DMS153 (cell line): ENCODE measurements at regions not wholly inside any gene's neighbourhood (a gene's known extent, or its start where the extent isn't known, plus 50 kb on each side); places are given as distances from the start of the nearest gene placed in this dataset.
"Not testable (repeated sequence)": the region's sequence is repeated elsewhere in the genome, so short reads cannot be mapped to it uniquely, and the experiment has no call there.

Experiments
- DNase-seq: peaks from one replicate; lab custom pipeline; 2025; lab: John Stamatoyannopoulos, UW

- no peak for DNase-seq
These were observed 80.2 kb downstream of the SH2D1A start for GRCh38 chrX:124426288-124427169.

GRCh38 chrX:124433186-124433585 lies 86.8 kb downstream of the SH2D1A start:
- no peak for DNase-seq

GRCh38 chrX:124435616-124436015 lies 89.3 kb downstream of the SH2D1A start:
- DNase-seq, result peak; percentile 87

GRCh38 chrX:124440695-124441094 lies 94.3 kb downstream of the SH2D1A start:
- no peak for DNase-seq

GRCh38 chrX:124441971-124442590 lies 95.7 kb downstream of the SH2D1A start:
- DNase-seq, result no peak

- no peak for DNase-seq
These were observed 109.6 kb downstream of the SH2D1A start for GRCh38 chrX:124455966-124456365.

GRCh38 chrX:124459851-124460250 lies 113.5 kb downstream of the SH2D1A start:
- DNase-seq, result not testable (repeated sequence)

- DNase-seq, result no peak
These were observed 116.6 kb downstream of the SH2D1A start for GRCh38 chrX:124462931-124463330.

- no peak for DNase-seq
These were observed 120.8 kb downstream of the SH2D1A start for GRCh38 chrX:124467202-124467601.

- no peak for DNase-seq
These were observed 129.0 kb downstream of the SH2D1A start for GRCh38 chrX:124475358-124475757.

GRCh38 chrX:124476562-124476961 lies 130.2 kb downstream of the SH2D1A start:
- no peak for DNase-seq

GRCh38 chrX:124478046-124478445 lies 131.7 kb downstream of the SH2D1A start:
- DNase-seq, result no peak

- DNase-seq, result no peak
These were observed 142.2 kb downstream of the SH2D1A start for GRCh38 chrX:124488412-124489161.

GRCh38 chrX:124493984-124494383 lies 147.6 kb downstream of the SH2D1A start:
- no peak for DNase-seq

- no peak for DNase-seq
These were observed 151.0 kb downstream of the SH2D1A start for GRCh38 chrX:124497386-124497785.

- DNase-seq, result no peak
These were observed 155.2 kb downstream of the SH2D1A start for GRCh38 chrX:124501586-124501985.

GRCh38 chrX:124502166-124502565 lies 155.8 kb downstream of the SH2D1A start:
- no peak for DNase-seq

- DNase-seq, result no peak
These were observed 156.2 kb downstream of the SH2D1A start for GRCh38 chrX:124502599-124502998.

- no peak for DNase-seq
These were observed 158.0 kb downstream of the SH2D1A start for GRCh38 chrX:124504111-124504983.

GRCh38 chrX:124506066-124506465 lies 159.7 kb downstream of the SH2D1A start:
- DNase-seq, result no peak

- no peak for DNase-seq
These were observed 160.9 kb downstream of the SH2D1A start for GRCh38 chrX:124507246-124507645.

GRCh38 chrX:124518885-124519284 lies 172.5 kb downstream of the SH2D1A start:
- no peak for DNase-seq
